Kidney epithelial cell (primary cell): ENCODE measurements at regions not wholly inside any gene's neighbourhood (a gene's known extent, or its start where the extent isn't known, plus 50 kb on each side); places are given as distances from the start of the nearest gene placed in this dataset.

ENCODE experiments used
- DNase-seq: peaks from one replicate; pipeline ENCODE4 v3.0.0-alpha.2; 2010; ENCODE audit warnings: low read depth
- H3K27me3 ChIP-seq: 2 replicates; pipeline ENCODE4 v1.6.0; 2011; ENCODE audit warnings: low read length; ENCODE audit not compliant: control insufficient read depth, insufficient read depth
- H3K36me3 ChIP-seq: 2 replicates; pipeline ENCODE4 v1.5.1; 2011; ENCODE audit warnings: low read length; ENCODE audit not compliant: control insufficient read depth, insufficient read depth
- H3K4me3 ChIP-seq: 2 replicates; pipeline ENCODE4 v1.5.1; 2011; ENCODE audit warnings: low read depth, mild to moderate bottlenecking, control low read depth, low read length
- TF ChIP-seq, protein P1 (sequence below): IDR thresholded peaks from 2 replicates; pipeline ENCODE4 v1.5.1; 2011; ENCODE audit warnings: mild to moderate bottlenecking, moderate library complexity, low read length, control low read depth, inconsistent platforms; ENCODE audit not compliant: insufficient read depth, poor library complexity, severe bottlenecking

- Histone ChIP-seq H3K36me3 (no peaks in the 10 kb centered on the region), H3K27me3 (no peaks in the 10 kb centered on the region), H3K4me3 (no peak overlapping the region)
- no peak for DNase-seq
- TF ChIP-seq, protein P1, sequence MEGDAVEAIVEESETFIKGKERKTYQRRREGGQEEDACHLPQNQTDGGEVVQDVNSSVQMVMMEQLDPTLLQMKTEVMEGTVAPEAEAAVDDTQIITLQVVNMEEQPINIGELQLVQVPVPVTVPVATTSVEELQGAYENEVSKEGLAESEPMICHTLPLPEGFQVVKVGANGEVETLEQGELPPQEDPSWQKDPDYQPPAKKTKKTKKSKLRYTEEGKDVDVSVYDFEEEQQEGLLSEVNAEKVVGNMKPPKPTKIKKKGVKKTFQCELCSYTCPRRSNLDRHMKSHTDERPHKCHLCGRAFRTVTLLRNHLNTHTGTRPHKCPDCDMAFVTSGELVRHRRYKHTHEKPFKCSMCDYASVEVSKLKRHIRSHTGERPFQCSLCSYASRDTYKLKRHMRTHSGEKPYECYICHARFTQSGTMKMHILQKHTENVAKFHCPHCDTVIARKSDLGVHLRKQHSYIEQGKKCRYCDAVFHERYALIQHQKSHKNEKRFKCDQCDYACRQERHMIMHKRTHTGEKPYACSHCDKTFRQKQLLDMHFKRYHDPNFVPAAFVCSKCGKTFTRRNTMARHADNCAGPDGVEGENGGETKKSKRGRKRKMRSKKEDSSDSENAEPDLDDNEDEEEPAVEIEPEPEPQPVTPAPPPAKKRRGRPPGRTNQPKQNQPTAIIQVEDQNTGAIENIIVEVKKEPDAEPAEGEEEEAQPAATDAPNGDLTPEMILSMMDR: no peak
Measured at GRCh38 chr2:150355440-150355839, 132.0 kb downstream of the RND3 start.

- no peaks in the 10 kb centered on the region for H3K27me3 ChIP-seq
- no peak overlapping the region for H3K4me3 ChIP-seq
- DNase-seq: no peak
- H3K36me3 ChIP-seq: no peaks in the 10 kb centered on the region
- TF ChIP-seq, protein P1: no peak
Measured at GRCh38 chr2:150353376-150353775, 134.1 kb downstream of the RND3 start.

GRCh38 chr2:150351922-150352321 lies 135.5 kb downstream of the RND3 start:
- Histone ChIP-seq H3K27me3 (no peaks in the 10 kb centered on the region), H3K36me3 (no peaks in the 10 kb centered on the region), H3K4me3 (no peak overlapping the region)
- TF ChIP-seq, protein P1: no peak
- no peak for DNase-seq

GRCh38 chr2:150350500-150350899 lies 137.0 kb downstream of the RND3 start:
- Histone ChIP-seq H3K4me3 (no peak overlapping the region), H3K36me3 (no peaks in the 10 kb centered on the region), H3K27me3 (no peaks in the 10 kb centered on the region)
- DNase-seq: no peak
- TF ChIP-seq, protein P1: no peak

GRCh38 chr2:150346806-150347205 lies 140.7 kb downstream of the RND3 start:
- H3K4me3 ChIP-seq: no peak overlapping the region
- TF ChIP-seq, protein P1: no peak
- DNase-seq: no peak
- no peaks in the 10 kb centered on the region for H3K36me3 ChIP-seq
- H3K27me3 ChIP-seq: no peaks in the 10 kb centered on the region

DNA sequence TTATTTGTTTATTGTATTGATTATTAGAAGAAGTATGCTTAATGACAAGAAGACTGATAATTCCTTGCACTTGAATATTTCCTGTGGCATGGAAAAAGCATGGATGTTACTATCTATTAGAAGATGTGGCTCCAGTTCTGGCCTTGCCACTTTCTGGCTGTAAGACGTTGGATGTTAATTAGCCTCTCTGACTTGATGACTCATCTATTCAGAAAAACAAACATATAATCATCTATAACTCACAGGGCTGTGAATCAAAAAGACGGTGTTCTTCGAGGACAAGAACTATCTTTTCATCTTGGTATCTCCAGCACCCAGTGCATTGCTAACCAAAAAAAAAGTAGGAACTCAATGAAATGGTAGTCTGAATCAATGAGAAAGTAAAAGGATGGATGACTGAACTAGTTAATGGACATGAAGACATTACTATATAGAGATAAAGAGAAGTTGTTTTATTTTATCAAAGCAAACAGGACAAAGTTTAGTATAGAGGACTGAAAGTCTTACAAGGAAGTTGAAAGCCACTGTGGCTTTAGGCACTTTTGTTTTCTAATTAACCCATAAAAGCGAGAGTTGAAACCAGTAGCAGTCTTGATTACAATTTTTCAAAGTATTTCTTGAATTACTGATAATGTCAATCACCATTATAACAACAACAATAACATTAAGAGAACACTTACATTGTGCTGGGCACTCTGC lies 145.3 kb downstream of the RND3 start:
- H3K27me3 ChIP-seq: no peaks in the 10 kb centered on the region
- no peak overlapping the region for H3K4me3 ChIP-seq
- no peak for DNase-seq
- no peaks in the 10 kb centered on the region for H3K36me3 ChIP-seq
- TF ChIP-seq, protein P1: no peak
